MM.1S (cell line): ENCODE measurements at regions not wholly inside any gene's neighbourhood (a gene's known extent, or its start where the extent isn't known, plus 50 kb on each side); places are given as distances from the start of the nearest gene placed in this dataset.
A peak's percentile ranks its signal among the peaks of the same experiment; 100 is the strongest.

Experiments
- DNase-seq: peaks from one replicate; pipeline ENCODE4 v3.0.0-alpha.2; 2015
- H2AFZ ChIP-seq: fragments of 300-600 bp; sonication (generic); 2 replicates; pipeline ENCODE4 v1.6.0; 2016; ENCODE audit warnings: antibody characterized with exemption, low read length
- H3F3A ChIP-seq: fragments of 300-600 bp; sonication (generic); 2 replicates; pipeline ENCODE4 v1.6.1; 2016; ENCODE audit warnings: mild to moderate bottlenecking, antibody characterized with exemption, low read length, moderate library complexity, mixed read lengths; ENCODE audit not compliant: insufficient read depth
- H3K27ac ChIP-seq: fragments of 300-600 bp; sonication (generic); 2 replicates; pipeline ENCODE4 v1.5.1; 2016; ENCODE audit warnings: mild to moderate bottlenecking, low read length
- H3K27me3 ChIP-seq: fragments of 300-600 bp; sonication (generic); replicated peaks from 2 replicates; pipeline ENCODE4 v1.6.0; 2016; ENCODE audit warnings: low read length; ENCODE audit not compliant: insufficient read depth
- H3K36me3 ChIP-seq: fragments of 300-600 bp; sonication (generic); replicated peaks from 2 replicates; pipeline ENCODE4 v1.6.1; 2016; ENCODE audit warnings: mild to moderate bottlenecking, low read length, mixed read lengths; ENCODE audit not compliant: insufficient read depth
- H3K4me1 ChIP-seq: fragments of 300-600 bp; sonication (generic); 2 replicates; pipeline ENCODE4 v1.6.1; 2016; ENCODE audit warnings: low read length, mixed read lengths
- H3K4me2 ChIP-seq: fragments of 300-600 bp; sonication (generic); 2 replicates; pipeline ENCODE4 v1.6.0; 2016; ENCODE audit warnings: low read depth, low read length
- H3K4me3 ChIP-seq: fragments of 300-600 bp; sonication (generic); 2 replicates; pipeline ENCODE4 v1.5.1; 2016; ENCODE audit warnings: low read length, mixed read lengths
- H3K79me2 ChIP-seq: fragments of 300-600 bp; sonication (generic); 2 replicates; pipeline ENCODE4 v1.6.1; 2016; ENCODE audit warnings: mixed run types, low read length, mixed read lengths
- H3K9ac ChIP-seq: fragments of 300-600 bp; sonication (generic); 2 replicates; pipeline ENCODE4 v1.6.1; 2016; ENCODE audit warnings: low read length, mixed read lengths
- H3K9me2 ChIP-seq: fragments of 300-600 bp; sonication (generic); replicated peaks from 2 replicates; pipeline ENCODE4 v1.6.1; 2016; ENCODE audit warnings: mild to moderate bottlenecking, low read length, mixed read lengths; ENCODE audit not compliant: insufficient read depth
- H3K9me3 ChIP-seq: fragments of 300-600 bp; sonication (generic); replicated peaks from 2 replicates; pipeline ENCODE4 v1.6.1; 2016; ENCODE audit warnings: mild to moderate bottlenecking, low read length, mixed read lengths; ENCODE audit not compliant: insufficient read depth
- H4K20me1 ChIP-seq: fragments of 300-600 bp; sonication (generic); 2 replicates; pipeline ENCODE4 v1.6.1; 2016; ENCODE audit warnings: mild to moderate bottlenecking, low read length, moderate library complexity, mixed read lengths; ENCODE audit not compliant: insufficient read depth
- CTCF ChIP-seq: fragments of 300-600 bp; sonication (generic); IDR thresholded peaks from 2 replicates; pipeline ENCODE4 v1.5.1; 2016; ENCODE audit warnings: antibody characterized with exemption, low read length, mixed read lengths
- EZH2 ChIP-seq: fragments of 300-600 bp; sonication (generic); optimal IDR thresholded peaks from 2 replicates; pipeline ENCODE3; 2017; ENCODE audit warnings: low read depth, mild to moderate bottlenecking, antibody characterized with exemption, low read length, mixed read lengths
- EZH2phosphoT487 ChIP-seq: fragments of 300-600 bp; sonication (generic); IDR thresholded peaks from 2 replicates; pipeline ENCODE4 v1.6.1; 2018; ENCODE audit warnings: antibody characterized with exemption, low read length

- Histone ChIP-seq H3K9ac (no peak overlapping the region), H3K27me3 (peaks cover 8% of the 10 kb centered on the region; the same call in 1 of the 2 replicates), H3K36me3 (no peaks in the 10 kb centered on the region), H3K9me3 (no peaks in the 10 kb centered on the region), H3K4me3 (peak overlapping the region; percentile 64), H3K4me2 (peak overlapping the region; percentile 51), H4K20me1 (no peaks in the 10 kb centered on the region), H3K4me1 (no peaks in the 10 kb centered on the region), H3K27ac (no peak overlapping the region), H2AFZ (peak overlapping the region; percentile 26), H3K79me2 (no peaks in the 10 kb centered on the region), H3K9me2 (no peaks in the 10 kb centered on the region), H3F3A (no peaks in the 10 kb centered on the region)
- no peak for DNase-seq
- TF ChIP-seq CTCF (no peak), EZH2 (no peak), EZH2phosphoT487 (no peak)
Observed at GRCh38 chr5:50968356-50969149, 302.1 kb downstream of the PARP8 start.

- no peaks in the 10 kb centered on the region for H3F3A ChIP-seq
- H3K79me2 ChIP-seq: no peaks in the 10 kb centered on the region
- TF ChIP-seq EZH2phosphoT487: no peak
- no peak for TF ChIP-seq EZH2
- TF ChIP-seq CTCF: no peak
- no peak overlapping the region; the same call in 1 of the 2 replicates for H2AFZ ChIP-seq
- no peaks in the 10 kb centered on the region for H3K4me1 ChIP-seq
- 0 out of 2 replicates have a peak overlapping the region, but pooled peaks have one; percentile 64 for H3K4me3 ChIP-seq
- H4K20me1 ChIP-seq: no peaks in the 10 kb centered on the region
- H3K27ac ChIP-seq: no peak overlapping the region
- no peaks in the 10 kb centered on the region; the same call in 1 of the 2 replicates for H3K9me2 ChIP-seq
- H3K4me2 ChIP-seq: peak overlapping the region; percentile 51; the same call in 1 of the 2 replicates
- H3K9ac ChIP-seq: no peak overlapping the region
- DNase-seq: no peak
- H3K27me3 ChIP-seq: peaks cover 5% of the 10 kb centered on the region; the same call in 1 of the 2 replicates
- no peaks in the 10 kb centered on the region for H3K9me3 ChIP-seq
- H3K36me3 ChIP-seq: no peaks in the 10 kb centered on the region
Observed at GRCh38 chr5:50969151-50970031, 303.0 kb downstream of the PARP8 start.

- no peak overlapping the region for H3K4me2 ChIP-seq
- H3K9ac ChIP-seq: no peak overlapping the region
- H3K9me3 ChIP-seq: no peaks in the 10 kb centered on the region
- peak; percentile 81 for DNase-seq
- no peak overlapping the region for H3K4me3 ChIP-seq
- H2AFZ ChIP-seq: no peak overlapping the region
- peak overlapping the region; percentile 0; the same call in 1 of the 2 replicates for H3K27ac ChIP-seq
- TF ChIP-seq EZH2phosphoT487: no peak
- H3K27me3 ChIP-seq: no peaks in the 10 kb centered on the region
- peaks cover 14% of the 10 kb centered on the region; the same call in 1 of the 2 replicates for H3K4me1 ChIP-seq
- H4K20me1 ChIP-seq: no peaks in the 10 kb centered on the region
- H3K9me2 ChIP-seq: no peaks in the 10 kb centered on the region; the same call in 1 of the 2 replicates
- H3F3A ChIP-seq: no peaks in the 10 kb centered on the region
- no peaks in the 10 kb centered on the region for H3K79me2 ChIP-seq
- no peaks in the 10 kb centered on the region for H3K36me3 ChIP-seq
Observed at GRCh38 chr5:50975840-50976239, 309.4 kb downstream of the PARP8 start.
